ENCODE measurements at regions not wholly inside any gene's neighbourhood (a gene's known extent, or its start where the extent isn't known, plus 50 kb on each side); places are given as distances from the start of the nearest gene placed in this dataset.
A peak's percentile ranks its signal among the peaks of the same experiment; 100 is the strongest.

- H3K27ac ChIP-seq = no peak overlapping the region
These were observed 385.5 kb downstream of the SEC14L1 start for GRCh38 chr17:77526259-77526711.

GRCh38 chr17:77526728-77527350, 386.1 kb downstream of the SEC14L1 start:
- H3K36me3 ChIP-seq = no peaks in the 10 kb centered on the region
- peak in 1 of 2 donors; percentile 19 for ATAC-seq (ENCODE audit: low FRiP score in 2 of 2)
- peaks cover 0 to 14% (median 10%) of the 10 kb centered on the region in 4 donors for H3K4me1 ChIP-seq
- H3K4me3 ChIP-seq = no peak overlapping the region
- TF ChIP-seq POLR2A (IDR thresholded peaks at IDR 0.05) (no peak), CTCF (IDR thresholded peaks at IDR 0.05) (no peak), POLR2AphosphoS5 (IDR thresholded peaks at IDR 0.05) (no peak), EP300 (IDR thresholded peaks at IDR 0.05) (no peak)
- H3K27me3 ChIP-seq = peaks cover 0 to 11% (median 4%) of the 10 kb centered on the region in 4 donors
- no peak for DNase-seq
- no peak overlapping the region for H3K27ac ChIP-seq
- WGBS, 2 donors = 84 to 85% methylated on average over 17 of the region's 17 CpGs
- no peaks in the 10 kb centered on the region for H3K9me3 ChIP-seq

More at GRCh38 chr17:77526259-77526711, 385.5 kb downstream of the SEC14L1 start:
- DNase-seq = no peak
- Histone ChIP-seq H3K9me3 (no peaks in the 10 kb centered on the region), H3K27me3 (peaks cover 0 to 11% (median 4%) of the 10 kb centered on the region in 4 donors), H3K4me1 (peaks cover 0 to 14% (median 10%) of the 10 kb centered on the region in 4 donors), H3K36me3 (no peaks in the 10 kb centered on the region), H3K4me3 (no peak overlapping the region)
- TF ChIP-seq POLR2A (IDR thresholded peaks at IDR 0.05) (no peak), POLR2AphosphoS5 (IDR thresholded peaks at IDR 0.05) (no peak), CTCF (IDR thresholded peaks at IDR 0.05) (no peak), EP300 (IDR thresholded peaks at IDR 0.05) (no peak)
- WGBS, 2 donors = 86 to 91% methylated on average over 10 to 20 of the region's 20 CpGs
- peak in 1 of 2 donors; percentile 27 for ATAC-seq (ENCODE audit: low FRiP score in 2 of 2)

- DNase-seq = no peak
- Histone ChIP-seq H3K27ac (no peak overlapping the region), H3K4me3 (no peak overlapping the region), H3K36me3 (no peaks in the 10 kb centered on the region), H3K27me3 (peaks cover 0 to 11% (median 4%) of the 10 kb centered on the region in 4 donors), H3K4me1 (peaks cover 0 to 14% (median 10%) of the 10 kb centered on the region in 4 donors), H3K9me3 (no peaks in the 10 kb centered on the region)
- TF ChIP-seq CTCF (IDR thresholded peaks at IDR 0.05) = no peak
- no peak for ATAC-seq (ENCODE audit: low FRiP score in 2 of 2)
- 77 to 91% methylated on average over 5 of the region's 5 CpGs for WGBS, 2 donors
These were observed 386.6 kb downstream of the SEC14L1 start for GRCh38 chr17:77527409-77527808.

GRCh38 chr17:77527836-77528505, 387.2 kb downstream of the SEC14L1 start:
- Histone ChIP-seq H3K27ac (no peak overlapping the region), H3K36me3 (no peaks in the 10 kb centered on the region), H3K4me3 (peak overlapping the region in 2 of 4 donors; percentile 3 to 30), H3K9me3 (no peaks in the 10 kb centered on the region), H3K27me3 (peaks cover 0 to 11% (median 4%) of the 10 kb centered on the region in 4 donors), H3K4me1 (peaks cover 0 to 14% (median 10%) of the 10 kb centered on the region in 4 donors)
- no peak for DNase-seq
- ATAC-seq (ENCODE audit: low FRiP score in 2 of 2) = no peak
- 66 to 72% methylated on average over 22 to 23 of the region's 23 CpGs for WGBS, 2 donors
- TF ChIP-seq EP300 (IDR thresholded peaks at IDR 0.05) (no peak), CTCF (IDR thresholded peaks at IDR 0.05) (no peak), POLR2A (IDR thresholded peaks at IDR 0.05) (no peak), POLR2AphosphoS5 (IDR thresholded peaks at IDR 0.05) (no peak)

Data from upper lobe of left lung (tissue), 6 donors.